Left cardiac atrium (tissue), 4 donors: ENCODE measurements at regions not wholly inside any gene's neighbourhood (a gene's known extent, or its start where the extent isn't known, plus 50 kb on each side); places are given as distances from the start of the nearest gene placed in this dataset.
"Not testable (repeated sequence)": the region's sequence is repeated elsewhere in the genome, so short reads cannot be mapped to it uniquely, and the experiment has no call there.

Experiments
- ATAC-seq, 2 donors: fragments of 200-7000 bp; cut with Tn5 transposase; one replicate each; pipeline ENCODE4 v1.9.1; 2020; ENCODE audit warnings: mild to moderate bottlenecking in 2 of 2, moderate library complexity in 2 of 2
- DNase-seq: peaks from one replicate; pipeline ENCODE4 v3.0.0-alpha.2; 2020
- intact Hi-C, 2 donors: fragments of 100-400 bp; cut with DNase I; formaldehyde crosslinking; loops; one replicate each; pipeline versions ENCODE4 v1.14.1 to v1.15.1; 2022 to 2023
- donor health status: DM: no; HTN: yes; CAD: no.
- donor health status: DM: no; HTN: yes; CAD: no; lungs with severe emphysema.
- donor health status: DM: yes; HTN: yes; CAD: no.
- donor health status: Dilated cardiomyopathy.

DNA sequence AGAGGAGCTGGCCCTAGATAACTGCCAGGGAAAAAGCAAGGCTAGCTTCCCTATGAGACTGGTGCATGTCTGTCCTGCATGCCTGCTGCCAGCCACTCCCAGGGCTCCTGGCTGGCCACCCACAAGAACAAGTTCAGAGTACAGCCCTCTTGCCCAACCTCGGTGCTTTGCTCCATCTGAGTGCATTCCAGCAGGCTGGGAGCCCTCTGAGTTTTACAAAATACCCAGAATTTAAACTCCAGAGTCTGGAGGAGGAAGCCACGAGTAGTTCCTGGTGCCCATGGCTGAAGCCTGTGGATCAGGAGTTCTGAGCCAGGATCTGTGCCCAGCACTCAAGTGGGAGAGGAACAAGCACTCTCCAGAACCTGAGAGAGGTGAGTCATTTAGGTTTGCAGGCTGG lies 111.6 kb downstream of the MAGEE2 start:
- intact Hi-C loops, result no loop called here
- DNase-seq, result no peak
- ATAC-seq, result peak in 1 of 2 donors; percentile 80

DNA sequence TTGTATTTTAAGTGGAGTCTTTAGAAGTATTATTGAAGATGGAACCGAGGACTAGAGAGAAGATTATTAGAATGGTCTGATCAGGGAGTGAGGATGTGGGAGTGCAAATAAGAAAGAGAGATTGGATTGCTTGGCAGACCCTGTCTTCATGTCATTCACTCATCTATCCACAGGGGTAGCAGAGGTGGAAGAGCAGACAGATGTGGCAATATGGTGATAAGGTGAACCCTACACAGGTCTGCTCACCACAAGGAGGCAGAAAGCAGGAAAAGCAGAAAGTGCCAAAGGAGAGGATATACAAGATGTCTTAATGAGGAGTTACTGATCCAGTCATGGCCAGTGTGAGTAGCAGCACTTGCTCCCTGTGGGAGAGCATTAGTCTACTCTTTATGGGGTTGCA lies 129.4 kb downstream of the MAGEE2 start:
- DNase-seq (no peak), ATAC-seq (no peak)
- intact Hi-C loops, result no loop called here

DNA sequence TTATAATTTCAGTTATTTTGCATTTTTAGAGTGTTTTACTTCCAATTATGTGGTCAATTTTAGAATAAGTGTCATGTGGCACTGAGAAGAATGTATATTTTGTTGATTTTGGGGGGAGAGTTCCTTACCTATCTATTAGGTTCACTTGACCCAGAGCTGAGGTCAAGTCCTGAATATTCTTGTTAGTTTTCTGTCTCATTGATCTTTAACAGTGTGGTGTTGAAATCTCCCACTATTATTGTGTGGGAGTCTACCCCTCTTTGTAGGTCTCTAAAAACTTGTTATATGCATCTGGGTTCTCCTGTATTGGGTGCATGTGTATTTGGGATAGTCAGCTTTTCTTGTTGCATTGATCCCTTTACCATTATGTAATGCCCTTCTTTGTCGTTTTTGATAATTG lies 127.0 kb upstream of the ZDHHC15 start:
- ATAC-seq (no peak), DNase-seq (no peak)
- intact Hi-C loops, result no loop called here

DNA sequence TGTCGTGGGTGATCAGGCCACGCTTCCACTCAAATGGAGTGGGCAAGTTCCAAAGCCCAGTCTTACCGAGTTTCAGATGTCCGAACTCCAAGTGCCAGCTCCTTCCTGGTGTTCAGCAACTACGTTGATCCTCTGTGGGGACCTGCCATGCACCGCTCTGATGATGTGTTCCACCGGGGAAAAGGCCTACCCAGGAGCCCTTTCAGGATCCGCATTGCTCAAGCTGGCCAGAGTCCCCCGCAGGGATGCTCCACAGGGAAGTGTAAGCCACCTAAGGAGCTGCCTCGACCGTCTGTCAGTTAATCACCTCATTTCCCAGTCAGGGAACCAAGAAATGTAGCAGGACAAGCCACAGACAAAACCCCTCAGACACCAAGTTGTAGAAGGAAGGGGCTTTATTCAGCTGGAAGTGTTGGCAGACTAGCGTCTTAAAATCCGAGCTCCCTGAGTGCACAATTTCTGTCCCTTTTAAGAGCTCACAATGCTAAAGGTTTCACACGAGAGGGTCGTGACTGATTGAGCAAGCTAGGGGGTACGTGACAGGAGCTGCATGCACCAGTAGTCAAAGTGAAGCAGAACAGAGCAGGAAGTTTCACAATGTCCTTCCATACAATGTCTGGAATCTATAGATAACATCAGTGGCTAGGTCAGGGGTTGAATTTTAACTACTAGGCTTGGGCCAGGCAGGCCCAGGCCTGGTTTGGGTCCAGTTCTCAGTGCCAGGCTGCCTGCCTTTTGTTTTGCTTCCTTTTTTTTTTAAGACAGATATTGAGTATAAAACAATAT lies 126.2 kb upstream of the ZDHHC15 start:
- no peak for DNase-seq
- ATAC-seq, result no peak
- intact Hi-C loops, result no loop called here

DNA sequence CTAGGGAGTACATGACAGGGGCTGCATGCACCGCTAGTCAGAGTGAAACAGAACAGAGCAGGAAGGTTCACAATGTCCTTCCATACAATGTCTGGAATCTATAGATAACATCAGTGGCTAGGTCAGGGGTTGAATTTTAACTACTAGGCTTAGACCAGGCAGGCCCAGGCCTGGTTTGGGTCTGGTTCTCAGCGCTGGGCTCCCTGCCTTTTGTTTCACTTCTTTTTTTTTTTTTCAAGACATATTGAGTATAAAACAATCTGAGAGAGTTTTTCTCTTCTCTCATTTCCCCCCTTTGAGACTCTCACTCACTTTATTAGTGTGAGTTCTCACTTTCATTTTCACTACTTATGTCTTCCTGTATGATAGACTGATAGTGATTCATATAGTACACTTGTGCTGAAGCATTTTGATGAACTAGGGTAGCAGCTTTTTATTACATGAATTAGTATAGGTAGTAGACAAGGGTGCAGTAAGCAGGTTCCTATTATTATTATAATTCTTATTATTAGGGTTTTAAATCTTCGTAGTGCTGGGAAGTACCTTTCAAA lies 120.0 kb upstream of the ZDHHC15 start:
- DNase-seq (no peak), ATAC-seq (no peak)
- intact Hi-C loops, result no loop called here

DNA sequence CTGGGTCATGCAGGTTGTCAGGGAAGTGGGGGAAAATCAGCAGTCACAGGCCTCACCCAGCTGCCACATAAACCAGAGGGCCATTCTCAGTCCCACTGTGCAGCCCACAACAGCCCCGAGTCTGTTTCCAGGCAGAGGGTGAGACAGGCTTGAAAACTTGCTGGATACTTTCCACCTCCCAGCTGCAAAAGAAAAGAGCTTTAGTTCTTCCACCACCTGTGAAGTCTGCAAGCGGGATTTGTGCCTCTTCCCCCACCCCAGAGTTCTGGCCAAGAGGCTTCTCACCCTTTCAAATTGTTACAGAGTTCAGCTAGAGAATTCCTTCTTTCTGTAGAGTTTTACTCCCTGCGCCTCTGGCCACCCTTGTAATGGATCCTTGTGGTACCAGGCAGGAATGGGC lies 115.5 kb upstream of the ZDHHC15 start:
- intact Hi-C loops, result no loop called here
- ATAC-seq (no peak), DNase-seq (no peak)

DNA sequence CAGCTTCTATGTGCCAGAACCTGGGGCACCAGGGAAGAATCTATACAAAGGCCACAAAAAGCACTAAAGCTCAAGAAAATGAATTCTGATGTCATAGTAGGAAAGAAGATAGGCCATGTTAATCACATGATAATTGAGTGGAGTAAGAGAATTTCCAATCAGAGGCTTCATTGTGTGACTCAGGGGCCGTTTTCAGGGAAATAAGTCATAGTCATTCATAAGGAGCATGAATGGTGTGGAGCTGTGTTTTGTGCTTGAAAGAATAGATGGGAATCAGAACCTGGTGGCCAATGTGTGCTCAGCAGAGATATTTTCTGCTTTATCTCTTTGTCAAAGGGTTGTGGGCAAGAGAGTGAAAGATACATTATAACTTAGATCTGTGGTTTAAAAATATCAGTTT lies 102.4 kb upstream of the ZDHHC15 start:
- ATAC-seq (no peak), DNase-seq (no peak)
- intact Hi-C loops, result no loop called here

DNA sequence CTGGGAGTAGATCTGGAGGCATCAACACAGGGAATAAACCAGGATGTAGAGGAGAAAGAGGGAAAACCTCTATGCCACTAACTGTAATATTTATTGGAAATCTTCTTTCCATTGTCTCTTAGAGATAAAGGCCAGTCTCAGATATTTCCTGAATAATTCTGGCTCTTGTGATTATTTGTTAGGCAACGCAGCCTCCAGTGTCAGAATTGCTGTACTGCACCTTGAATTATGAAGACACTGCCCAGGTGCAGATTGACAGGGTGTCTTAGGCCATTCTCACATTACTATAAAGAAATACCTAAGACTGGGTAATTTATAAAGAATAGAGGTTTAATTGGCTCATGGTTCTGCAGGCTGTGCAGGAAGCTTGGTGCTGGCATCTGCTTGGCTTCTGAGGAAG lies 100.7 kb upstream of the ZDHHC15 start:
- no peak for DNase-seq
- intact Hi-C loops, result no loop called here
- no peak for ATAC-seq

DNA sequence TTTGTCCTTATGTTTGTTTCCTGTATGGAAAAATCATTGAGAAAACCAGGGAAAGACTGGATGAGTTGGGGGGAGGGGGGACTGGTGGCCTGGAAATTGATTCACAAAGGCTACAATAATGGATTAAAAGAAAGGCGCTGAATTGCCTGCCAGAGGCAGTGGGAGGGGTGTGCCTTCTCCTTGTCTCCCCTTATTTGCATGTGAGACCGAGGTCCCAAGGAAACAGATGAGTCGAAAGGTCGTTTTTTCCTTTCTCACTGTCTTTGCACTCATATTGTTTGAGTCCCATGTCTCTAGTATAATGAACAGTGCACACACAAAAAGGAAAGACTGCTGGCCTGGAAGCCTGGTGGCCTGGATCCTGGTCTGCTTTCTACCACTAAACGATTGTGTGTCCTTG lies 86.6 kb upstream of the ZDHHC15 start:
- DNase-seq (no peak), ATAC-seq (no peak)
- intact Hi-C loops, result loop anchor here in 1 of 2 donors (10.0 kb wide), 1 partner anchor 565 kb away; no protein-coding TSS in a partner anchor

DNA sequence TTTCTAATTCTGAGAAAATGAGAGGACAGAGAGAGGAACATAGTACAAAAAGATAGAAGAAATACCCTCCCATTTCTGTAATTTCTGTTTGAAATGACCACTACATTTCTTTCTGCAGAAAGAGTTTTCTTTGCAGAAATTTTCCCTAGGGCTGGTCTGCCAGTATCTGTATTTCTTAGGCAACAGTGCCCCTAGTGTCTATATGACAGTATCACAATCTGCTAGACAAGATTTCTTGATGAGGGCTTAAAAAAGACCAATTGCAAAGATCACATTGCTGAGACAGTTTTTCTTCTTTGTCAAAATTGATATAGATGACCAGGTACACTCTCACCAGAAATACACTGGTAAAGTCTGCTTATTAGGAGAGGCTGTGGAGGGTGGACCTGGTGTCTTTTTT lies 81.0 kb upstream of the ZDHHC15 start:
- intact Hi-C loops, result loop anchor here in 1 of 2 donors (10.0 kb wide), 1 partner anchor 559 kb away; no protein-coding TSS in a partner anchor
- no peak for ATAC-seq
- no peak for DNase-seq

DNA sequence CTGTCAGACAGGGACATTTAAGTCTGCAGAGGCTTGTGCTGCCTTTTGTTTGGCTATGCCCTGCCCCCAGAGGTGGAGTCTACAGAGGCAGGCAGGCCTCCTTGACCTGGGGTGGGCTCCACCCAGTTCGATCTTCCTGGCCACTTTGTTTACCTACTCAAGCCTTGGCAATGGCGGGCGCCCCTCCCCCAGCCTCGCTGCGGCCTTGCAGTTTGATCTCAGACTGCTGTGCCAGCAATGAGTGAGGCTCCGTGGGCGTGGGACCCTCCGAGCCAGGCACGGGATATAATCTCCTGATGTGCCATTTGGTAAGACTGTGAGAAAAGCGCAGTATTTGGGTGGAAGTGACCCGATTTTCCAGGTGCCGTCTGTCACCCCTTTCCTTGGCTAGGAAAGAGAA lies 79.2 kb upstream of the ZDHHC15 start:
- DNase-seq, ATAC-seq: not testable (repeated sequence)
- intact Hi-C loops, result loop anchor here in 1 of 2 donors (10.0 kb wide), 1 partner anchor 557 kb away; no protein-coding TSS in a partner anchor

DNA sequence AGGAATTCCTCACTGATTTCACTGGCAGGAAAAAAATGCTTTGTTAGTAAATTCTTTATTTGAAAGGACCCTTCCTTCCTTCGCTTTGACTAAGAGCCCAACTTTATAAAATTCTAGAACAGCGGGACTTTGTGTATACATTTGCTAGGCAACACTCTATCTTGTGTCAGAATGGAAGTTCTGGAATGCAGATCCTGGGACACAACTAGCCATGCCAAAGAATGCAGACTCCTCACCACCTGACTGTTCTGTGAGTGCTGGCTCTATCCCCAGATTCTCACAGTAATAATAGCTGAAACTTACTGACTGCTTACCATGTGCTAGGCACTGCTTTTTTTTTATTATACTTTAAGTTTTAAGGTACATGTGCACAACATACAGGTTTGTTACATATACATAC lies 73.3 kb upstream of the ZDHHC15 start:
- DNase-seq (no peak), ATAC-seq (peak; percentile 88 to 94)
- intact Hi-C loops, result no loop called here

DNA sequence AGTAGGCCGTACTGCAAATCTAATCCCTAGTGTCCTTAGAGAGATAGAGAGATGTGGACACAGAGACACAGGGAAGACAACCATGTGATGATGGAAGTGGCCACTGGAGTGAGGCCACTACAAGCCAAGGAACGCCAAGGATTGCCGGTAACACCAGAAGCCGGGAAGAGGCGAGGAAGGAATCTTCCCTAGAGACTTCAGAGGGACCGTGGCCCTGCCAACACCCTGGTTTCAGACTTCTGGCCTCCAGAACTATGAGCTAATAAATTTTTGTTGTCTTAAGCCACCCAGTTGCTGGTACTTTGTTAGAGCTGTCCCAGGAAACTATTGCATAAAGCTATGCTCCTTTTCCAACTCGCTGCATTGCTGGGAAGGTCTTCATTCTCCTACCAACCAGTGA lies 70.3 kb upstream of the ZDHHC15 start:
- intact Hi-C loops, ATAC-seq, DNase-seq: not testable (repeated sequence)

DNA sequence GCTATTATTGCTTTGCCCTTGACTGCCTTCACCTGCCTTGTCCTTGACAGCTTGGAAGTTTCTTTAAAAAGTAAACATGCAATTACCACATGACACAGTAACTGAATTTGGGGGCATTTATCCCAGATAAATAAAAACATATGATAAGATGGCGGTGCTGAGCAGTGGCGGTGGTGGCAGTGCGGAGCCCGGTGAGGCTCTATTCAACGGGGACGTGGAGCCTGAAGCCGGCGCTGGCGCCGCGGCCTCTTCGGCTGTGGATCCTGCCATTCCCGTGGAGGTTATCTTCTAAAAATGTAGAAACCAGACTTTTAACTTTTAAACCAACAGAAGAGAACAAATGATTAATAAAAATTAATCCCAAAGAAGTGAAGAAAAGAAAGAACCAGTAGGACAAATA lies 59.7 kb upstream of the ZDHHC15 start:
- no peak for ATAC-seq
- intact Hi-C loops, result no loop called here
- no peak for DNase-seq
